BE2C (cell line): ENCODE measurements at regions not wholly inside any gene's neighbourhood (a gene's known extent, or its start where the extent isn't known, plus 50 kb on each side); places are given as distances from the start of the nearest gene placed in this dataset.
A peak's percentile ranks its signal among the peaks of the same experiment; 100 is the strongest.

Experiments
- DNase-seq: peaks from one replicate; pipeline ENCODE4 v3.0.0-alpha.2; 2020
- H3K27me3 ChIP-seq: fragments of 250-450 bp; sonication (Bioruptor Pico); 2 replicates; pipeline ENCODE4 v1.5.1; 2020; ENCODE audit warnings: mild to moderate bottlenecking
- H3K36me3 ChIP-seq: fragments of 250-450 bp; sonication (Bioruptor Pico); 2 replicates; pipeline ENCODE4 v1.5.1; 2020; ENCODE audit warnings: mild to moderate bottlenecking
- H3K4me1 ChIP-seq: fragments of 250-450 bp; sonication (Bioruptor Pico); 2 replicates; pipeline ENCODE4 v1.5.1; 2020
- H3K4me3 ChIP-seq: 2 replicates; pipeline ENCODE4 v1.5.1; 2011; ENCODE audit warnings: low read depth, low read length
- H3K9me3 ChIP-seq: fragments of 250-450 bp; sonication (Bioruptor Pico); 2 replicates; pipeline ENCODE4 v1.5.1; 2020
- TF ChIP-seq, protein P1 (sequence below): IDR thresholded peaks from 2 replicates; pipeline ENCODE4 v1.5.1; 2012; ENCODE audit warnings: mild to moderate bottlenecking, low read depth, low read length

DNA sequence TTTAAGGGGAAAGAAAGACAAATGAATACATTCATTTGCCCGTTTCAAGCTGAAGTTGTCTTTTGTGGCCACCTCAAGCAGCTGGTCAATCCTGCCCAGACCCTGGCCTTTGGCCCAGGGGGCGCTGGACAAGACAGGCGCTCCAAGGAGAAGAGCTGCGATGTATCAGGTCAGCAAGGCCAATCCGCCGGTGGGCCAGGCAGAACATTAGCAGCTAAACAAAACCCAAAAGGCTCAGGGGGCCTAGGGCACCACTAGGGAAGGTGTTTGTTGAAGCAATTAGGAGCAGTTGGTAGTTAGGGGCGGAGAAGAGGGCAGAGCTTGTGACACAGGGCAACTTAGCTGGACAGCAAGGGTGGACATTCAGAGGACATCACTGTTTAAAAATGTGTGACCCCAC lies 60.8 kb upstream of the TMEM33 start:
- Histone ChIP-seq H3K4me1 (peaks cover 62% of the 10 kb centered on the region), H3K4me3 (peak overlapping the region; percentile 33), H3K36me3 (peaks cover 63% of the 10 kb centered on the region), H3K9me3 (no peaks in the 10 kb centered on the region), H3K27me3 (no peaks in the 10 kb centered on the region)
- DNase-seq, result peak; percentile 31
- TF ChIP-seq, protein P1, sequence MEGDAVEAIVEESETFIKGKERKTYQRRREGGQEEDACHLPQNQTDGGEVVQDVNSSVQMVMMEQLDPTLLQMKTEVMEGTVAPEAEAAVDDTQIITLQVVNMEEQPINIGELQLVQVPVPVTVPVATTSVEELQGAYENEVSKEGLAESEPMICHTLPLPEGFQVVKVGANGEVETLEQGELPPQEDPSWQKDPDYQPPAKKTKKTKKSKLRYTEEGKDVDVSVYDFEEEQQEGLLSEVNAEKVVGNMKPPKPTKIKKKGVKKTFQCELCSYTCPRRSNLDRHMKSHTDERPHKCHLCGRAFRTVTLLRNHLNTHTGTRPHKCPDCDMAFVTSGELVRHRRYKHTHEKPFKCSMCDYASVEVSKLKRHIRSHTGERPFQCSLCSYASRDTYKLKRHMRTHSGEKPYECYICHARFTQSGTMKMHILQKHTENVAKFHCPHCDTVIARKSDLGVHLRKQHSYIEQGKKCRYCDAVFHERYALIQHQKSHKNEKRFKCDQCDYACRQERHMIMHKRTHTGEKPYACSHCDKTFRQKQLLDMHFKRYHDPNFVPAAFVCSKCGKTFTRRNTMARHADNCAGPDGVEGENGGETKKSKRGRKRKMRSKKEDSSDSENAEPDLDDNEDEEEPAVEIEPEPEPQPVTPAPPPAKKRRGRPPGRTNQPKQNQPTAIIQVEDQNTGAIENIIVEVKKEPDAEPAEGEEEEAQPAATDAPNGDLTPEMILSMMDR, result no peak

- TF ChIP-seq, protein P1, result peak; percentile 18; the same call in 1 of the 2 replicates
- Histone ChIP-seq H3K4me3 (peak overlapping the region; percentile 55), H3K4me1 (peaks cover 68% of the 10 kb centered on the region), H3K9me3 (no peaks in the 10 kb centered on the region), H3K27me3 (no peaks in the 10 kb centered on the region), H3K36me3 (peaks cover 59% of the 10 kb centered on the region)
- DNase-seq, result peak; percentile 97
Observed at GRCh38 chr4:41873380-41874295, 61.6 kb upstream of the TMEM33 start.

DNA sequence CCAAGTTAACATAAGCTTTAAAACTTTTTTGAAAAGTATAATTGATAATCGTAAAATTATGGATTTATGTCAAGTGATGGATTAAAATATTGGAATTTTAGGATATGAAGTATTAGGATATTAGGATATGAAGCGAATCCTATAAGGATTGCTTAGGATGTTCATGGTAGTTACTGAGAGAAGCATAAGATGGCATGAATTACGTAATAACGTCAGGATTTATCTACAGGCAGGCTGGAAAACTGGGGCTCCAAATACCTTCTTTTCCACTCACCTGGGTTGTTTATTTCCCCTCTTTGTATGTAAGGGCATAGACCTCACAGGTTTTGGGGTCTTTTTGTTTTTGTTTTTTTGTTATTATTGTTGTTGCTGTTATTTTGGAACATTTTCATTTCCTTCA lies 65.2 kb upstream of the TMEM33 start:
- no peak for DNase-seq
- Histone ChIP-seq H3K27me3 (no peaks in the 10 kb centered on the region), H3K36me3 (peaks cover 52% of the 10 kb centered on the region), H3K4me1 (peaks cover 67% of the 10 kb centered on the region), H3K9me3 (no peaks in the 10 kb centered on the region), H3K4me3 (no peak overlapping the region)
- TF ChIP-seq, protein P1, result no peak

- H3K4me3 ChIP-seq, result peak overlapping the region; percentile 40
- H3K27me3 ChIP-seq, result no peaks in the 10 kb centered on the region
- no peaks in the 10 kb centered on the region for H3K9me3 ChIP-seq
- H3K4me1 ChIP-seq, result peaks cover 80% of the 10 kb centered on the region
- peaks cover 44% of the 10 kb centered on the region for H3K36me3 ChIP-seq
- TF ChIP-seq, protein P1, result no peak
- DNase-seq, result peak; percentile 43
Observed at GRCh38 chr4:41866799-41867677, 68.2 kb upstream of the TMEM33 start.

DNA sequence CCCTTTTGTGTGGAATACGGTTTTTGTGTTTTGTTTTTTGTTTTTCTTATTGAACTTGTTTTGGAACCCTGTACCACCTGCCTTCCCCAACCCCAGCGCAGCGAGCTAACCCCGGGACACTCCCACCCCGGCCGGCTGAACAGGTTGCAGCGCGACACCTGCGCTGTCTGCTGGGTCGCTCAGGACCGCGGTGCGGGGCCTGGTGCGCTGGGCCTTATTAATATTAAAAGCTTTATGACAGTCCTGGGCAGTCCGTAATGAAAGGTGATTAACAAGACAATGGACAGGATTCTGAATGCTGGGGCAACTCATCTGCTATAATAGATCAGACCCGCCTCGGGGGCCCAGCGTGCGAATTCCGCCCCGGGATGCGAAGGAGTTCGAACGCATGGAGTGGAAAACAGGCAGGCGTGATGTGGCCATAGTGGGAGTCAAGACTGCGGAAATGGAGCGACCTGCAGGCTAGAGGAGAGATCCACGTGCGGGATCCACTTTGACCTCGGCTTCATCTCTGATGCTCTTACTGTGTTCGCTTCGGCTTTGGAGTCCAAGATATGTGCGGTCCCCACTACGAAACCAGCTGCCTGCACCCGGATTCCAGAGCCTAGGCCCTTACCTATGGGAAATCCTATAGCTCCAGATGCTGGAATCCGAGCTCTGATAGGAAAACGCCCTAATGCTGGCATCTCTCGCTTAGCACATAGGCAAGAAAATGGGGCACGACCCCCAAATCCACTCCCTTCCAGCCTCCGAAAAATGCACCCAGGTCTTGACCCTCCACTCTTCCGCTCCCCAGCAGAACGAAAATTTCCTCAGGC lies 69.0 kb upstream of the TMEM33 start:
- no peaks in the 10 kb centered on the region for H3K27me3 ChIP-seq
- H3K4me3 ChIP-seq, result peak overlapping the region; percentile 40
- H3K36me3 ChIP-seq, result peaks cover 35% of the 10 kb centered on the region
- H3K9me3 ChIP-seq, result no peaks in the 10 kb centered on the region
- peaks cover 78% of the 10 kb centered on the region for H3K4me1 ChIP-seq
- peak; percentile 43 for DNase-seq
- TF ChIP-seq, protein P1, result no peak
